Omental fat pad (tissue), 3 donors: ENCODE measurements at regions not wholly inside any gene's neighbourhood (a gene's known extent, or its start where the extent isn't known, plus 50 kb on each side); places are given as distances from the start of the nearest gene placed in this dataset.
A peak's percentile ranks its signal among the peaks of the same experiment; 100 is the strongest.

ENCODE experiments used
- ATAC-seq: fragments of 150-250 bp; one replicate; pipeline ENCODE4 v1.9.1; 2016; ENCODE audit warnings: mild to moderate bottlenecking, moderate library complexity; ENCODE audit not compliant: low FRiP score
- DNase-seq: peaks from one replicate; pipeline ENCODE4 v3.0.0-alpha.2; 2019; ENCODE audit warnings: low spot score
- TF ChIP-seq, protein P1 (sequence below), 3 donors: fragments of 450-650 bp; IDR thresholded peaks; one replicate each; pipeline ENCODE4 v1.5.1; 2016 to 2017; ENCODE audit warnings: antibody characterized with exemption in 3 of 3, mild to moderate bottlenecking in 3 of 3, moderate library complexity in 2 of 3

DNA sequence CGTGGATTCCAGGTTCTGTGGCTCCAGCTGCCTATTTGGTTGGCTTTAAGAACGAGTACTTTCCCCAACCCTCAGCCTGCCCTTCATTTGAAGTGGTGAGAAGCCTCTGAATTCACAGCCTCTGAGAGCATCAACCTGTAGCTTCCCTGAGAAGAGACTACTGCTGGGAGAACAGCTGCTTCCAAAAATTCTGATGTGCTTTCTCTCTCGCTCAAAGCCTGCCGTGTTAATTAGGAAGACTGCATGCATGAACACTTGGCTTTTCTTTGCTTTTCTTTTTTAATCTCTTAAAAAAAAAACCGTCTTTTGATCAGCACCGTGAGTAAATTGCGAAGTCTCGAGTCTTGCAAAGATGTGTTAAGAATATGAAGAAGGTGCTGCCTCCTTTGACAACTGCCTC, 153.4 kb upstream of the MAP1B start:
- ATAC-seq (no peak), DNase-seq (no peak)
- TF ChIP-seq, protein P1, sequence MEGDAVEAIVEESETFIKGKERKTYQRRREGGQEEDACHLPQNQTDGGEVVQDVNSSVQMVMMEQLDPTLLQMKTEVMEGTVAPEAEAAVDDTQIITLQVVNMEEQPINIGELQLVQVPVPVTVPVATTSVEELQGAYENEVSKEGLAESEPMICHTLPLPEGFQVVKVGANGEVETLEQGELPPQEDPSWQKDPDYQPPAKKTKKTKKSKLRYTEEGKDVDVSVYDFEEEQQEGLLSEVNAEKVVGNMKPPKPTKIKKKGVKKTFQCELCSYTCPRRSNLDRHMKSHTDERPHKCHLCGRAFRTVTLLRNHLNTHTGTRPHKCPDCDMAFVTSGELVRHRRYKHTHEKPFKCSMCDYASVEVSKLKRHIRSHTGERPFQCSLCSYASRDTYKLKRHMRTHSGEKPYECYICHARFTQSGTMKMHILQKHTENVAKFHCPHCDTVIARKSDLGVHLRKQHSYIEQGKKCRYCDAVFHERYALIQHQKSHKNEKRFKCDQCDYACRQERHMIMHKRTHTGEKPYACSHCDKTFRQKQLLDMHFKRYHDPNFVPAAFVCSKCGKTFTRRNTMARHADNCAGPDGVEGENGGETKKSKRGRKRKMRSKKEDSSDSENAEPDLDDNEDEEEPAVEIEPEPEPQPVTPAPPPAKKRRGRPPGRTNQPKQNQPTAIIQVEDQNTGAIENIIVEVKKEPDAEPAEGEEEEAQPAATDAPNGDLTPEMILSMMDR (IDR thresholded peaks at IDR 0.05) = no peak

DNA sequence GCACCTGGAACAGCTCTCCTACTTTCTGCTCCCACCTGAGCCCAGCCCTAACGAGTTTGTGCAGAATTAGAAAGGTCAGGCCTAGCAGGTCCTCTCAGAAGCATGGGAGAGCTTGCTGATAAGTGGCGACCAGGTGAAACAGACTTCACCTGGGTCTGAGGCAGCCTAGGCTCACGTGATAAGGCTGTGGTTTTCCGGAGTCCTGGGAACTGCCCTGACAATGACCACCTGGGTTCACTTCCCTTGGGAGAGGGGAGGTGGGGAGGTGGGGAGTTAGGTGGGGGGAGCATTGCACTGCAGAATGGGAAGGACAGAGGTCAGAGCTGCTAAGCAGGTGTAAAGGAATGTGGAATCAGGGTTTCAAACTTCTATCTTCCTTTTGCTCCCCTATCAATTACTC, 152.9 kb upstream of the MAP1B start:
- ATAC-seq (no peak), DNase-seq (no peak)
- TF ChIP-seq, protein P1 (IDR thresholded peaks at IDR 0.05) = no peak

DNA sequence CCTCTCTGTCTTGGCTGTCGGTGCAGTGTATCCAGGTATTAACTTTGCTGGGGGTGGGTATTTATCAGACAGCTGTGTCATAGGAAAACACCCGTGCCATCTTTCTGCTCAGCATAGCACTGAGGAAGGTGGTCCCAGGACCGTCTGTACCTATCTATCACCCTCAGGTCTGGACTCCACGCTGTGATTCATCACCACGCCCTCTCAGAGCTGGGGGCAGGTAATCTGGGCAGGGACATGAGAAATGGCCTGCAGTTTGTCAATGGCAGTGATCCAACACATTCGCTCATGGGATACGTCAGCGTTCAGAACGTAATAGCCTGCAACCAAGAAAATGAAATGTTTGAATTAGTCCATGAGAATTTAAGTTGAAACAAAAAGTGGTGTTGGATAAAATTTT, 151.6 kb upstream of the MAP1B start:
- TF ChIP-seq, protein P1 (IDR thresholded peaks at IDR 0.05) = no peak
- peak; percentile 93 for ATAC-seq
- peak; percentile 27 for DNase-seq

DNA sequence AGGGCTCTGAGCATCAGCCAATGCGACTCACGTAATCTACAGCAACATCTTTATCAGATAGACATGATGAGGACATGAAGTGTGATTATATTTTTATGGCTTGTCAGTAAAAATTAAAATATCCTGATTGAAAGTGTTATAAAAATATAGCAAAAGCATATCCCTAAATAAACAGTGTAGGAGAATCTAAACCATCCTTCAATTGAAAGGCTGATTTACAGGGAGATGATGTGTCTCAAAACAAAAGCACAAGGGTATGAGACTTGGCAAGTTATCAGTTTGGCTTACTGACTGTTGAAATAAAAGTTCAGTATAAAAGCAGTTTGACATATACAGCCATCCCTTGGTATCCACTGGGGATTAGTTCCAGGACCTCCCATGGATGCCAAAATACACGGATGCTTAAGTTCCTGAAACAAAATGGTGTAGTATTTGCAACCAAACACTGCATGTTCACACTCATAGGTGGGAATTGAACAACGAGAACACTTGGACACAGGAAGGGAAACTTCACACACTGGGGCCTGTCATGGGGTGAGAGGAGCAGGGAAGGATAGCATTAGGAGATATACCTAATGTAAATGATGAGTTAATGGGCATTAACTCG, 149.9 kb upstream of the MAP1B start:
- DNase-seq (no peak), ATAC-seq (no peak)
- TF ChIP-seq, protein P1 (IDR thresholded peaks at IDR 0.05) = no peak

DNA sequence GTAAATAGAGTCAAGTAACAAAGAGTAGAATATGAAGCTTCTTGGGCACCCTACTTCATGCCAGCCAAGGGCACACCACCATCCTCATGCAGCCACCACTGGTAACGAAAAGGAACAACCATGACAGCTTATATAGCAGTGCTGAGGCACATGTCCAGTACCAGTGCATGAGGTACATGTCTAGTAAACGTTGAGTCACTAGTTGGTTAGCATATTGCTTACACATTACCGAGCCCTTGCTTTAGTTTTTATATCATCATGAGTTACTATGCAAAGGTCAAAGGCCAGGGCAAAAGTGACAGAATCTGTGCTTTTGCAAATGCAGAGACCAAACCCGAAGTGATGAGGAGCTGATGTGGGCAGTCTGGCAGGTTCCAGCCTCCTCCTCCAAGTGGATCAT, 147.1 kb upstream of the MAP1B start:
- ATAC-seq (no peak), DNase-seq (no peak)
- TF ChIP-seq, protein P1 (IDR thresholded peaks at IDR 0.05) = no peak

DNA sequence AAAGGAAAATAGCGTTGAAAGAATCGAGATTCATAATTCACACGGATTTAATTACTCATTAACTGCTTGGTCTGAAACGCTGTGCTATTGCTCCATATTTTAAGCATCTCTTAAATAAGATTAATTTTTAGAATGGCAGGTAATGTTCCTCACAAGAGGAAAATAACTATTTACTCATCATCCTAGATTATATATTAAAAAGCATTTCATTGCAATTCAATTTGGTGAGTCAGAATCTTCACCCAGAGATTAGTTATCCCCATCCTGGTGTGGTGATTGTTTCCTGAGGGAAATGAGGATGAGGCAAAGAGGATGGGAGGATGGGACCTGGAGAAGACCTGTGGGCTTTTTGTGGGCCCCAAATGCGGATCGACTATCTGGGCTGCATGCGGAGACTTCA, 145.5 kb upstream of the MAP1B start:
- DNase-seq (no peak), ATAC-seq (no peak)
- TF ChIP-seq, protein P1 (IDR thresholded peaks at IDR 0.05) = no peak

DNA sequence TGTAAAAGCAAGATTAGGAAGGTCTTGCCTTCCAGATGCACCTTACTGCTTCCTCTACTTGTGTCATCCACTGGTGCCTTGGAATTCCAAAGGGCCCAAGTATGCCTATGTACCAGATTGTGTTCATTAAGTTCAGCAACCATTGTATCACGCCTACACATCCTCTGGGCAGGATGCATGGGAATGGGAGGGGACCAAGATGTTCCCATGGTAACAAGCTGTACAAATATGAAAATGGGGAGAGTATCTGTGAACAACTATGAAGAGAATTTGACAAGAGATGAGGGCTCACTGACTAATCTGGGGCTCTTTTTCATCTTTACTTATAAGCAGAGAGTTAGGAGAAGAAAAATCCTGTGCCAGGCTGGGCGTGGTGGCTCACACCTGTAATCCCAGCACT, 137.8 kb upstream of the MAP1B start:
- TF ChIP-seq, protein P1 (IDR thresholded peaks at IDR 0.05) = no peak
- DNase-seq (no peak), ATAC-seq (no peak)
